AG09309 (cell line): ENCODE measurements at regions not wholly inside any gene's neighbourhood (a gene's known extent, or its start where the extent isn't known, plus 50 kb on each side); places are given as distances from the start of the nearest gene placed in this dataset.

ENCODE experiments used
- DNase-seq: peaks from one replicate; pipeline ENCODE4 v3.0.0-alpha.2; 2010; ENCODE audit warnings: low read depth
- H3K4me3 ChIP-seq: 2 replicates; pipeline ENCODE4 v1.5.1; 2011; ENCODE audit warnings: mild to moderate bottlenecking, low read depth, low read length, moderate library complexity; ENCODE audit not compliant: control insufficient read depth
- CTCF ChIP-seq: IDR thresholded peaks from 2 replicates; pipeline ENCODE4 v1.5.1; 2011; ENCODE audit warnings: mild to moderate bottlenecking, low read depth, low read length, inconsistent platforms; ENCODE audit not compliant: insufficient read depth, control insufficient read depth; ENCODE audit errors: missing control alignments

- DNase-seq, result no peak
- H3K4me3 ChIP-seq, result no peak overlapping the region
- no peak for TF ChIP-seq CTCF
Measured at GRCh38 chr20:62577490-62577836, 64.8 kb upstream of the SLCO4A1 start.

- H3K4me3 ChIP-seq, result no peak overlapping the region
- no peak for TF ChIP-seq CTCF
- DNase-seq, result no peak
Measured at GRCh38 chr20:62578294-62578897, 63.9 kb upstream of the SLCO4A1 start.

- no peak for DNase-seq
- TF ChIP-seq CTCF, result no peak
- no peak overlapping the region for H3K4me3 ChIP-seq
Measured at GRCh38 chr20:62580052-62580451, 62.3 kb upstream of the SLCO4A1 start.

DNA sequence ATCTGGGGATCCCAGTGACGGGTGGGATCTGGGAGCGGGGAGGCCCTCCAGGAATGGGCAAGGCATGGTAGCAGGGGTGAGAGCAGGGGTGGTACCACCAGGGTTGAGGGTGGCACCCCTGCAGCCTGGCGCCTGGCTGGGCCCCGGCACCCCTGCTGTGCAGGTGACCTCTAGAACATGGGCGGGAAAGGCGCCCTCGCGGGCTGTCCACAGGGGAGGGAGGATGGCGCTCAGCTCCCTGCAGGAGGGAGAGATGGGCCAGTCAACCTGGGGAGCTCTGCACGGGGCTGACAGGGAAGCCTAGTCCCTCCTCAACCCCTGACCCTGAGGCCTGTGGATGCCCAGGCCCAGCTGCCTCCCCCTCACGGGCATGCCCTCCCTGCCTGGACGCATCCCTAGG lies 61.6 kb upstream of the SLCO4A1 start:
- no peak for DNase-seq
- no peak overlapping the region for H3K4me3 ChIP-seq
- no peak for TF ChIP-seq CTCF

GRCh38 chr20:62581308-62581707 lies 61.0 kb upstream of the SLCO4A1 start:
- no peak overlapping the region for H3K4me3 ChIP-seq
- no peak for TF ChIP-seq CTCF

DNA sequence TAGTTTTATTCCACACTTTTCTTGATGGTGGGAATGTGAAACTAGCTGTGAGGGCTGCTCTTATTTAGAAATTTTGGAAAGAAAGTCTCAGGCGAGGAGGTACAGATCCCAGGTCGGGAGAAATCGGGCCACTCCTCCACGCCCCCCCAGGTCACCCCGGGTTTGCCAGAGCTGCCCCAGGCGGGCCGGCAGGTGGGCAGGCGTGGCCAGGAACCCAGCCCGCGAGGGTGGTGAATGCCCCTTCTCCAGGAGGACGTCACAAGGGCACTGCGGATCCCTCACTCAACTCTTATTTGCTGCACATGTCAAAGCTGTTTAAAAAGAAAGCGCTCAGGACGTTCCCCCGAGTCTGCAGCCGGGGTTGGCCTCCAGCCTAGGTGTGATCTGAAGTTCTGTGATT lies 60.5 kb upstream of the SLCO4A1 start:
- TF ChIP-seq CTCF, result no peak
- H3K4me3 ChIP-seq, result no peak overlapping the region
- no peak for DNase-seq

More at GRCh38 chr20:62581308-62581707, 61.0 kb upstream of the SLCO4A1 start:
- no peak for DNase-seq
